Loucy (cell line): ENCODE measurements at regions not wholly inside any gene's neighbourhood (a gene's known extent, or its start where the extent isn't known, plus 50 kb on each side); places are given as distances from the start of the nearest gene placed in this dataset.

Experiments
- H2AFZ ChIP-seq: fragments of 200-600 bp; sonication (generic); 2 replicates; pipeline ENCODE4 v1.6.0; 2016; ENCODE audit warnings: antibody characterized with exemption, mild to moderate bottlenecking, low read length, moderate library complexity
- H3F3A ChIP-seq: fragments of 200-600 bp; 2 replicates; pipeline ENCODE4 v1.6.0; 2016; ENCODE audit warnings: antibody characterized with exemption, low read depth, mild to moderate bottlenecking
- H3K27me3 ChIP-seq: fragments of 200-600 bp; sonication (generic); 2 replicates; pipeline ENCODE4 v1.6.1; 2014; ENCODE audit warnings: low read length, mild to moderate bottlenecking; ENCODE audit not compliant: insufficient read depth, poor library complexity, severe bottlenecking
- H3K36me3 ChIP-seq: fragments of 200-600 bp; sonication (generic); 2 replicates; pipeline ENCODE4 v1.6.1; 2016; ENCODE audit warnings: low read length; ENCODE audit not compliant: insufficient read depth
- H3K4me1 ChIP-seq: fragments of 200-600 bp; sonication (generic); 2 replicates; pipeline ENCODE4 v1.5.1; 2014; ENCODE audit warnings: low read length, mild to moderate bottlenecking; ENCODE audit not compliant: insufficient read depth, poor library complexity, severe bottlenecking
- H3K4me2 ChIP-seq: fragments of 200-600 bp; sonication (generic); 2 replicates; pipeline ENCODE4 v1.6.0; 2014; ENCODE audit warnings: antibody characterized with exemption, low read length, low read depth, mild to moderate bottlenecking; ENCODE audit not compliant: poor library complexity, severe bottlenecking
- H3K4me3 ChIP-seq: fragments of 200-600 bp; sonication (generic); 2 replicates; pipeline ENCODE4 v1.5.1; 2014; ENCODE audit warnings: low read length, mild to moderate bottlenecking, mixed read lengths; ENCODE audit not compliant: poor library complexity, severe bottlenecking
- H3K79me2 ChIP-seq: fragments of 200-600 bp; sonication (generic); 2 replicates; pipeline ENCODE4 v1.6.1; 2014; ENCODE audit warnings: low read length; ENCODE audit not compliant: insufficient read depth
- H3K9ac ChIP-seq: fragments of 200-600 bp; sonication (generic); 2 replicates; pipeline ENCODE4 v1.6.0; 2014; ENCODE audit warnings: mild to moderate bottlenecking, low read depth, low read length, moderate library complexity; ENCODE audit not compliant: poor library complexity, severe bottlenecking
- H3K9me2 ChIP-seq: fragments of 200-600 bp; sonication (generic); replicated peaks from 2 replicates; pipeline ENCODE4 v1.6.1; 2016; ENCODE audit warnings: low read depth, low read length, mixed read lengths
- H3K9me3 ChIP-seq: fragments of 200-600 bp; sonication (generic); 2 replicates; pipeline ENCODE4 v1.6.1; 2014; ENCODE audit warnings: mild to moderate bottlenecking, antibody characterized with exemption, low read length, low read depth; ENCODE audit not compliant: insufficient read depth
- H4K20me1 ChIP-seq: fragments of 200-600 bp; sonication (generic); 2 replicates; pipeline ENCODE4 v1.6.0; 2014; ENCODE audit warnings: antibody characterized with exemption, low read length, mild to moderate bottlenecking; ENCODE audit not compliant: insufficient read depth, poor library complexity, severe bottlenecking
- EZH2phosphoT487 ChIP-seq: fragments of 200-600 bp; IDR thresholded peaks from 2 replicates; pipeline ENCODE4 v1.6.1; 2018; ENCODE audit warnings: antibody characterized with exemption, mild to moderate bottlenecking, moderate library complexity, borderline replicate concordance
- TF ChIP-seq, protein P1 (sequence below): fragments of 200-600 bp; sonication (generic); conservative IDR thresholded peaks from 2 replicates; pipeline ENCODE4 v1.5.1; 2014; ENCODE audit warnings: mild to moderate bottlenecking, antibody characterized with exemption, low read length

GRCh38 chr2:168392024-168392423, 64.0 kb upstream of the CERS6 start:
- Histone ChIP-seq H2AFZ (no peak overlapping the region), H4K20me1 (no peaks in the 10 kb centered on the region), H3K36me3 (no peaks in the 10 kb centered on the region), H3F3A (no peaks in the 10 kb centered on the region), H3K4me2 (no peak overlapping the region), H3K27me3 (no peaks in the 10 kb centered on the region), H3K9ac (no peak overlapping the region), H3K9me3 (no peaks in the 10 kb centered on the region), H3K9me2 (no peaks in the 10 kb centered on the region), H3K4me1 (no peaks in the 10 kb centered on the region), H3K4me3 (no peak overlapping the region), H3K79me2 (no peaks in the 10 kb centered on the region)
- TF ChIP-seq, protein P1, sequence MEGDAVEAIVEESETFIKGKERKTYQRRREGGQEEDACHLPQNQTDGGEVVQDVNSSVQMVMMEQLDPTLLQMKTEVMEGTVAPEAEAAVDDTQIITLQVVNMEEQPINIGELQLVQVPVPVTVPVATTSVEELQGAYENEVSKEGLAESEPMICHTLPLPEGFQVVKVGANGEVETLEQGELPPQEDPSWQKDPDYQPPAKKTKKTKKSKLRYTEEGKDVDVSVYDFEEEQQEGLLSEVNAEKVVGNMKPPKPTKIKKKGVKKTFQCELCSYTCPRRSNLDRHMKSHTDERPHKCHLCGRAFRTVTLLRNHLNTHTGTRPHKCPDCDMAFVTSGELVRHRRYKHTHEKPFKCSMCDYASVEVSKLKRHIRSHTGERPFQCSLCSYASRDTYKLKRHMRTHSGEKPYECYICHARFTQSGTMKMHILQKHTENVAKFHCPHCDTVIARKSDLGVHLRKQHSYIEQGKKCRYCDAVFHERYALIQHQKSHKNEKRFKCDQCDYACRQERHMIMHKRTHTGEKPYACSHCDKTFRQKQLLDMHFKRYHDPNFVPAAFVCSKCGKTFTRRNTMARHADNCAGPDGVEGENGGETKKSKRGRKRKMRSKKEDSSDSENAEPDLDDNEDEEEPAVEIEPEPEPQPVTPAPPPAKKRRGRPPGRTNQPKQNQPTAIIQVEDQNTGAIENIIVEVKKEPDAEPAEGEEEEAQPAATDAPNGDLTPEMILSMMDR: no peak
- TF ChIP-seq EZH2phosphoT487: no peak

DNA sequence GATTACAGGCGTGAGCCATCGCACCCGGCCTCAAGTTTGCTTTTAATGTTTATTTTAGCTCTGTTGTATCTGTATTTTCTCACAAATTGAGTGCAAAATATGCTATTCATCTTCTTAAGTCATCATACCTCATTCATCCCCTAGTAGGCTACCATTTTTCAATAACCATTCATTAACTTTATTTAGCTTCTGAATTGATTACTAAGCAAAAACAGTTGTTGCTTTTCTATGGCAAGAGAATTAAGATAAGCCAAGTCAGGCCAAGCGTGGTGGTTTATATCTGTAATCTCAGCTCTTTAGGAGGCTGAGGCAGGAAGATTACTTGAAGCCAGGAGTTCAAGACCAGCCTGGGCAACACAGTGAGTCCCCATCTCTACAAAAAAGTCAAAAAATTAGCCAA, 63.3 kb upstream of the CERS6 start:
- Histone ChIP-seq H3K4me3 (no peak overlapping the region), H3K36me3 (no peaks in the 10 kb centered on the region), H3K9me2 (no peaks in the 10 kb centered on the region), H3K9ac (no peak overlapping the region), H3K4me1 (no peaks in the 10 kb centered on the region), H3K27me3 (no peaks in the 10 kb centered on the region), H2AFZ (no peak overlapping the region), H3K4me2 (no peak overlapping the region), H3F3A (no peaks in the 10 kb centered on the region), H4K20me1 (no peaks in the 10 kb centered on the region), H3K9me3 (no peaks in the 10 kb centered on the region), H3K79me2 (no peaks in the 10 kb centered on the region)
- no peak for TF ChIP-seq EZH2phosphoT487
- TF ChIP-seq, protein P1: no peak

DNA sequence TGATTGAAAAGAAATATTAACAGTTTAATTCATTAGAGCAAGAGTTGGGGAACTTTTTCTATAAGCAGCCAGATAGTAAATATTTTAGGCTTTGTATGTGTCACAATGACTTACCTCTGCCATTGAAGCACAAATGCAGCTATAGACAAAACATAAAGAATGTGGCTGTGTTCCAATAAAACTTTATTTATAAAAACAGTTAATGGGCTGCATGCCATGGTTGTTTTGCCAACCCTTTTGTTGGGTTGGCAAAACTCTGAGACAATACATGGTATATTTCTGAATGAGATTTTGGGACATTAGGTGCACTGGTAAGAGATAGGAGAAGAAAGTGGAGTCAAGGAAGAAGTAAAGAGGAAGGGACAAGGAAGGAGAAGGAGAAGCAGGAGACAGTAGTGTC, 61.8 kb upstream of the CERS6 start:
- Histone ChIP-seq H3F3A (no peaks in the 10 kb centered on the region), H3K27me3 (no peaks in the 10 kb centered on the region), H3K4me2 (no peak overlapping the region), H3K9ac (no peak overlapping the region), H3K4me1 (no peaks in the 10 kb centered on the region), H3K4me3 (no peak overlapping the region), H4K20me1 (no peaks in the 10 kb centered on the region), H2AFZ (no peak overlapping the region), H3K9me2 (no peaks in the 10 kb centered on the region), H3K9me3 (no peaks in the 10 kb centered on the region), H3K36me3 (no peaks in the 10 kb centered on the region), H3K79me2 (no peaks in the 10 kb centered on the region)
- TF ChIP-seq EZH2phosphoT487: no peak
- TF ChIP-seq, protein P1: no peak
